ENCODE measurements at regions not wholly inside any gene's neighbourhood (a gene's known extent, or its start where the extent isn't known, plus 50 kb on each side); places are given as distances from the start of the nearest gene placed in this dataset.

GRCh38 chr3:59540241-59540640, 490.4 kb upstream of the CFAP20DC start:
- DNase-seq = no peak

GRCh38 chr3:59538753-59539432, 489.1 kb upstream of the CFAP20DC start:
- DNase-seq = no peak

GRCh38 chr3:59535791-59536221, 486.0 kb upstream of the CFAP20DC start:
- no peak for DNase-seq

GRCh38 chr3:59531994-59532393, 482.2 kb upstream of the CFAP20DC start:
- no peak for DNase-seq

GRCh38 chr3:59531066-59531745, 481.4 kb upstream of the CFAP20DC start:
- DNase-seq = no peak

GRCh38 chr3:59528251-59528650, 478.4 kb upstream of the CFAP20DC start:
- DNase-seq = no peak

- DNase-seq = no peak
Observed at GRCh38 chr3:59527493-59527892, 477.7 kb upstream of the CFAP20DC start.

- no peak for DNase-seq
Observed at GRCh38 chr3:59526999-59527398, 477.2 kb upstream of the CFAP20DC start.

GRCh38 chr3:59522550-59522949, 472.7 kb upstream of the CFAP20DC start:
- no peak for DNase-seq

- DNase-seq = no peak
Observed at GRCh38 chr3:59519094-59519493, 469.3 kb upstream of the CFAP20DC start.

- no peak for DNase-seq
Observed at GRCh38 chr3:59518283-59519055, 468.6 kb upstream of the CFAP20DC start.

- DNase-seq = no peak
Observed at GRCh38 chr3:59517388-59517787, 467.6 kb upstream of the CFAP20DC start.

- no peak for DNase-seq
Observed at GRCh38 chr3:59515966-59516365, 466.1 kb upstream of the CFAP20DC start.

- DNase-seq = no peak
Observed at GRCh38 chr3:59514865-59515482, 465.1 kb upstream of the CFAP20DC start.

- no peak for DNase-seq
Observed at GRCh38 chr3:59513570-59513969, 463.7 kb upstream of the CFAP20DC start.

- DNase-seq = no peak
Observed at GRCh38 chr3:59512066-59512465, 462.2 kb upstream of the CFAP20DC start.

- no peak for DNase-seq
Observed at GRCh38 chr3:59510576-59510975, 460.8 kb upstream of the CFAP20DC start.

- no peak for DNase-seq
Observed at GRCh38 chr3:59508273-59508672, 458.4 kb upstream of the CFAP20DC start.

GRCh38 chr3:59506191-59506590, 456.4 kb upstream of the CFAP20DC start:
- no peak for DNase-seq

GRCh38 chr3:59503441-59503840, 453.6 kb upstream of the CFAP20DC start:
- DNase-seq = no peak

GRCh38 chr3:59502806-59503205, 453.0 kb upstream of the CFAP20DC start:
- DNase-seq = peak; percentile 5 to 52

GRCh38 chr3:59499954-59500353, 450.1 kb upstream of the CFAP20DC start:
- DNase-seq = no peak

GRCh38 chr3:59499000-59499399, 449.2 kb upstream of the CFAP20DC start:
- no peak for DNase-seq
